ENCODE measurements at regions not wholly inside any gene's neighbourhood (a gene's known extent, or its start where the extent isn't known, plus 50 kb on each side); places are given as distances from the start of the nearest gene placed in this dataset.

DNA sequence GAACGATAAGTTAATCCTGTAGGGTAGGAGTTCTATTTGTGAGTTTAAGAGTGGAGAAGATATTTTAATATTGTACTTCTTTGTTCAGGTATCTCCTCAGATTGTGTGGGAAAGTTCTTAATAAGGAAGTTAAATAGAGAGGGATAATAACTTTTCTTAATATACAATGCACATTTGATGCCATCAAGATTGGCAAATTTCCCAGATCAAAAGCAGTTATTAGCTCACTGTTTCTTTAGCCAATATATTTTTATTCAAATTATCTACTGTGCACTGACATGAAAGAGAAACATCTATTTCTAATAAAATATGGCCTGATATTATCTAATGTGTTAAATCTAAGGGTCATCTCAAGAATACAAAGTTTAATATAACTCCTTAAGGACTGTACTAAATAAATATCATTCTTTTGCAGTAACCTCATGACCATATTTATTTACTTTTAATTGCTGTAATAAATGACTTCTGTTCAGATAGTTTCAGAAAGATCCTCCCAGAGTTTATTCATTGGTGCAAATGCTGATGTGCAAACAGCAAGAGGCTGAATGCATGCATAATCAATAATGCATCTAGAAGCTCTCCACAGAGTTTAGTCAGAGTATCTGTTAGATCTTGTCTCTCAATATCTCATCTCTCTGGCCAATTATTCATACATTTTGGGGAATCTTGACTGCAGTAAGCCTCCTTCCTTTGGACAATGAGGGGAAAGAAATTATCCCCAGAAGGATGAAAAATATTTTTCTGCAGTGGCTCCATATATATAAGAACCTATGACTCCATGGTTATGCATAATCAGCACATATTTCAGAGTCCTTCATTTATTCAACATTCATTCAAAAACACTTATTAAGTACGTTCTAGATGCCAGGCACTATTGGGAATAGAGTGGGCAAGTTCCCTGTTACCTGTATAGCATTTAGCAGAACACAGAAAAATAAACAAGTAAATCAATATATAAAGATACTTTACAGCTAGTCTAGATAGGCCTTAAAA lies 85.3 kb downstream of the SPATA31D1 start:
- no peak for TF ChIP-seq EZH2 (IDR thresholded peaks at IDR 0.05; ENCODE audit: borderline replicate concordance, low read depth, low read length, severe bottlenecking)
- TF ChIP-seq, protein P1, sequence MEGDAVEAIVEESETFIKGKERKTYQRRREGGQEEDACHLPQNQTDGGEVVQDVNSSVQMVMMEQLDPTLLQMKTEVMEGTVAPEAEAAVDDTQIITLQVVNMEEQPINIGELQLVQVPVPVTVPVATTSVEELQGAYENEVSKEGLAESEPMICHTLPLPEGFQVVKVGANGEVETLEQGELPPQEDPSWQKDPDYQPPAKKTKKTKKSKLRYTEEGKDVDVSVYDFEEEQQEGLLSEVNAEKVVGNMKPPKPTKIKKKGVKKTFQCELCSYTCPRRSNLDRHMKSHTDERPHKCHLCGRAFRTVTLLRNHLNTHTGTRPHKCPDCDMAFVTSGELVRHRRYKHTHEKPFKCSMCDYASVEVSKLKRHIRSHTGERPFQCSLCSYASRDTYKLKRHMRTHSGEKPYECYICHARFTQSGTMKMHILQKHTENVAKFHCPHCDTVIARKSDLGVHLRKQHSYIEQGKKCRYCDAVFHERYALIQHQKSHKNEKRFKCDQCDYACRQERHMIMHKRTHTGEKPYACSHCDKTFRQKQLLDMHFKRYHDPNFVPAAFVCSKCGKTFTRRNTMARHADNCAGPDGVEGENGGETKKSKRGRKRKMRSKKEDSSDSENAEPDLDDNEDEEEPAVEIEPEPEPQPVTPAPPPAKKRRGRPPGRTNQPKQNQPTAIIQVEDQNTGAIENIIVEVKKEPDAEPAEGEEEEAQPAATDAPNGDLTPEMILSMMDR (IDR thresholded peaks at IDR 0.05; ENCODE audit: borderline replicate concordance, extremely low read depth, low read length, poor library complexity, severe bottlenecking) = no peak
